ENCODE measurements at regions not wholly inside any gene's neighbourhood (a gene's known extent, or its start where the extent isn't known, plus 50 kb on each side); places are given as distances from the start of the nearest gene placed in this dataset.

DNA sequence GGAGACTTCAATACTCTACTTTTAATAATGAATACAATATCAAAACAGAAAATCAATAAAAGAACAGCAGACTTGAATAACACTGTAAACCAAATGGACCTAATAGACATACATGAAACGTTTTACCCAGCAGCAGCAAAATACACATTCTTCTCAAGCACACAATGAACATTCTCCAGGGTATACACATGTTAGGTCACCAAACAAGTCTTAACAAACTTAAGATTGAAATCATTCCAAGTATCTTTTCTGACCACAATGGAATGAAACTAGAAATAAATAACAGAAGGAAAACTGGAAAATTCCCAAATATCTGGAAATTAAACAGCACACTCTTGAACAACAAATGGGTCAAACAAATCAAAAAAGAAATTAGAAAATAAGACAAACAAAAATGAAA is 145.0 kb upstream of the CT83 start:
- WGBS, 3 donors, result 12 to 20% (median 13%) methylated on average over 1 of the region's 1 CpG
- no peak for FAIRE-seq

DNA sequence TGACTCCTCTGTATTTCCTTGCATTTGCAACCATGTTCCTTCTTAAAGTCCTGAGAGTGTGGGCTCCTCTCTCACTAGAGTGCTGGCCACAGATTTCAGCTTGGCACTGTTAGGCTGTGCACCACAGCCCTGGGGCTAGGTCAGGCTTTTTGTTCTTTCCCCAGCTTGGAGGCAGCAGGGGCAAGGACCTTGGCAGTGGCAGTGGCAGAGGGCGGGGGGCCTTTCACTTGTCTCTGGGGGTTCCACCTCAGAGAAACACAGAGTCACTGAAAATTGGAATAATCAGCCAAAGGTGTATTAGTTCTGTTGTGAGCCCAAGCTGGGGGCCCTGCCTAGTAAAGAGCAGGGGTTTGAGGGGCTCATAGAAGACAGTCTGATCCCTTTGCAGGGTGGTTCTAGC is 142.8 kb upstream of the CT83 start:
- FAIRE-seq (no peak), DNase-seq (no peak)
- Histone ChIP-seq H3K4me3 (ENCODE audit: low read depth in 1 of 3, low read length in 3 of 3) (no peak overlapping the region), H3K9me3 (ENCODE audit: control insufficient read depth in 2 of 2, insufficient read depth in 1 of 2, low read depth in 1 of 2, low read length in 1 of 2) (no peaks in the 10 kb centered on the region), H3K27ac (ENCODE audit: low read depth in 1 of 3, low read length in 2 of 3) (no peak overlapping the region), H3K36me3 (ENCODE audit: control insufficient read depth in 3 of 3, insufficient read depth in 2 of 3, low read depth in 1 of 3, low read length in 3 of 3) (no peaks in the 10 kb centered on the region), H3K4me1 (ENCODE audit: control insufficient read depth in 3 of 3, insufficient read depth in 2 of 3, low read depth in 1 of 3, low read length in 2 of 3) (no peaks in the 10 kb centered on the region), H3K27me3 (ENCODE audit: control insufficient read depth in 3 of 3, insufficient read depth in 3 of 3, low read length in 3 of 3) (no peaks in the 10 kb centered on the region)
- WGBS, 3 donors, result 41 to 83% (median 77%) methylated on average over 1 of the region's 1 CpG

More for the DNA sequence above, 145.0 kb upstream of the CT83 start:
- no peaks in the 10 kb centered on the region for H3K9me3 ChIP-seq (ENCODE audit: control insufficient read depth in 2 of 2, insufficient read depth in 1 of 2, low read depth in 1 of 2, low read length in 1 of 2)
- H3K4me3 ChIP-seq (ENCODE audit: low read depth in 1 of 3, low read length in 3 of 3), result no peak overlapping the region
- no peak overlapping the region for H3K27ac ChIP-seq (ENCODE audit: low read depth in 1 of 3, low read length in 2 of 3)
- H3K36me3 ChIP-seq (ENCODE audit: control insufficient read depth in 3 of 3, insufficient read depth in 2 of 3, low read depth in 1 of 3, low read length in 3 of 3), result no peaks in the 10 kb centered on the region
- H3K27me3 ChIP-seq (ENCODE audit: control insufficient read depth in 3 of 3, insufficient read depth in 3 of 3, low read length in 3 of 3), result no peaks in the 10 kb centered on the region
- H3K4me1 ChIP-seq (ENCODE audit: control insufficient read depth in 3 of 3, insufficient read depth in 2 of 3, low read depth in 1 of 3, low read length in 2 of 3), result no peaks in the 10 kb centered on the region
- DNase-seq, result no peak

DNA sequence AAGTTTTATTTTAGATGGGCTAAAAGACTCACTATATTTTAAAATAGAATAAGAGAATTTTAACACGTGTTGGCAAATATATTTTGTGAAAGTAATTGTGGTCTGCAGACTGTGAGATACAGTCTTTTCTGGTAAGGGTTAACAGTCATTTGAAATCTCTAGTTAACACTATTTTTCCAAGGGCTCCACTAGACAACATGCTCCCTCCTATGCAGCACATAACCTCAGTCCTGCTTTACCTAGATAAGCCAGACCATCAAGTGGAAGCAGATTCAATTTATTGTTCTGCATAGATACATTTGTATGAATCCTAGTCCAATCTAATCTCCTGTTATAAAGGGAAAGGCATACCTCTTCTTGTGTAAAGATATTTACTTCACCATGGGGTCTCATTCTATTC is 133.2 kb upstream of the CT83 start:
- Histone ChIP-seq H3K27me3 (ENCODE audit: control insufficient read depth in 3 of 3, insufficient read depth in 3 of 3, low read length in 3 of 3) (no peaks in the 10 kb centered on the region), H3K36me3 (ENCODE audit: control insufficient read depth in 3 of 3, insufficient read depth in 2 of 3, low read depth in 1 of 3, low read length in 3 of 3) (no peaks in the 10 kb centered on the region), H3K27ac (ENCODE audit: low read depth in 1 of 3, low read length in 2 of 3) (no peak overlapping the region), H3K9me3 (ENCODE audit: control insufficient read depth in 2 of 2, insufficient read depth in 1 of 2, low read depth in 1 of 2, low read length in 1 of 2) (no peaks in the 10 kb centered on the region), H3K4me3 (ENCODE audit: low read depth in 1 of 3, low read length in 3 of 3) (no peak overlapping the region), H3K4me1 (ENCODE audit: control insufficient read depth in 3 of 3, insufficient read depth in 2 of 3, low read depth in 1 of 3, low read length in 2 of 3) (no peaks in the 10 kb centered on the region)
- WGBS, 3 donors, result 38 to 89% (median 63%) methylated on average over 1 of the region's 1 CpG
- FAIRE-seq (no peak), DNase-seq (no peak)
